HG03064 (cell line): ENCODE measurements at regions not wholly inside any gene's neighbourhood (a gene's known extent, or its start where the extent isn't known, plus 50 kb on each side); places are given as distances from the start of the nearest gene placed in this dataset.
"Not testable (repeated sequence)": the region's sequence is repeated elsewhere in the genome, so short reads cannot be mapped to it uniquely, and the experiment has no call there.

Experiments used
- ATAC-seq: cut with Tn5 transposase; IDR thresholded peaks from one replicate; pipeline ENCODE4 v1.9.1; 2021; ENCODE audit warnings: low read depth; ENCODE audit not compliant: unreplicated experiment

DNA sequence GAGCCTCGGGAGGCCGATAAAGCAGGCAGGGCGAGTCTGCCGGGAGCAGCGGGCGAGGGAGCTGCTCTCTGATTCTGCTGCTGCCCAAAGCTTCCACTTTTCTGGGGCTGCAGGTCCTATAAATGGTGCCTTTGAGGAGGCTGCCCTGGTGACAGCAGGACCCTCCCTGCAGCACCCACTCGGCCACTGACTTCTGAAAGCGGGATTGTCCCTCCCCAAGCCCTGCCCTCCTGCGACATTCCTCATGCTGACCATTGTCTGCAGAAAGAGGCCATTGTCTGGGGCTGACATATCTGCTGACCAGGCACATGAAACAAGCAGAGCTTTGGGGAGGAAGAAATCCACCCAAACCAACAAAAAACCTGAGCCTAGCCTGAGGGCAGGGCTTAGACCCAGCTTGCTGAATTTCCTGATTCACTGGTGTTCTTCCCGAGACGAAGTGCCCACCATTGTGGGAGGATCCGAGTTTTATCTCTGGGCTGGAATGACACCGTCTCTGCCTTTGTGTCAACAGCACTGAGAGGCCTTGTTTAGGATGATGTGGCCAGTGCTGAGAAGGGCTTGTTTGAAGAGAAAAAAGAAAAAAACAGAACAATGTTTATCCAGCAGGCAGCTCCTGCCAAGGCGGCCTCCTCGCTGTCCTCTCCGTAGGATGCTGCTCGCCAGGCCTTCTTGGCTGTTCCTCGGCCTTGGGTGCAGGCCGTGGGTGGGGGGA, 129.7 kb downstream of the MYCN start:
- ATAC-seq: no peak

DNA sequence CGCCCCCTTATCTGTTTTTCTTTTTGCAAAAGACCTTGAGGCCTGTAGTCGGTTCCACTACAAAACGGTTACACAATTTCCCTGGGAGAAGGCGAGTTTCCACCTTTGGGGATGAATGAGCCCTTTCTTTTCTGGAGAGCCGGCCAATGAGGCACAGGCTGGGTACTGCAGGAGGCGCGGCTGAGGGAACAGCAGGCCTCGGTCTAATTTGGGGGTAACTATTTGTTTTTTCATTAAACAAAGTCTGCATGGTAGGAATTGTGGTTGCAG, 129.2 kb downstream of the MYCN start:
- no peak for ATAC-seq

DNA sequence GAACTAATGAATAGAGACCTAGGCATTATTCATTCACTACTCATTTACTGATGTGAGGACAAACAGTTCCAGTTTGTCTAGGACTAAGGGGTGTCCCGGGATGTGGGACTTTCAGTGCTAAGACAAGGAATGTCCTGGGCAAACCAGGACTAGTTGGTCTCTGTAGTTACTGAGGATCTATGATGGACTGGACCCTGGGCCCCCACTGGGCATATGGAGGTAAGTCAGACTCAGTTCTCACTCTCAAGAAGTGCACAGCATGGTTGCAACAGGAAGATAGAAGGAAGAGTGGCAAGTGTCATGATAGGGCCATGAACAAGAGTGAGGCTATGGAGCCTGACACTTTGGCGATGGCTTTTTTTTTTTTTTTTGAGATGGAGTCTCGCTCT, 128.2 kb downstream of the MYCN start:
- no peak for ATAC-seq

DNA sequence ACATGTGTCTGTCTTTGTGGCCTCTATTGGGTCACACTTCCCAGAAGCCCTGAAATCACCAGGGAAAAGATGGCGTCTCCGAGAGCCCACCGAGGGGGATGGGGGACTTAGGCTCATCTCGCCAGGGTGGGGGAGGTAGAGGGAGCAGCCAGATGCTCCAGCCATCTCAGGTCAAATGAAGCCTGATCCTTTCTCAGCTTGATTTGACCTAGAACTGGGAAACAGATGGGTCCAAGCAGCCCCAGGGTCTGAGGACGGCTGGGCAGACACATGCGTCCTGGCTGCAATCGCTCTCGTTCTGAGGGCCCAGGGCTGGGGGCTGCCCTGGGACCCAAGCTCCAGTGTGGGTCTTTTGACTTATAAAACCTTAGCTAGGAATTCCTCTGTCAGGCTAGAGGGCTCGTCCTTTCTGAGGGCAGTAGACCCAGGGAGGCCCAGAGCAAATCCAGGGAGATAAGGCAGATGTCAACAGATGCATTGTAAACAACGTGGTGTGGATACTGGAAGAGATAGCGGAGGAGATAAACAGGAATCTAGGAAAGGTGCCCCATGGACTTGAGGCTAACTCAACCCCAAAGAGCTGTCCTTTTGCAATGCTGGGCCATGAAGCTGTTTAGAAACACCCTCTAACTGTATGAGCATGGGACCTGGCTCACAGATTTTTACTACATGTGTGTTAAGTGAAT, 127.7 kb downstream of the MYCN start:
- ATAC-seq: no peak

DNA sequence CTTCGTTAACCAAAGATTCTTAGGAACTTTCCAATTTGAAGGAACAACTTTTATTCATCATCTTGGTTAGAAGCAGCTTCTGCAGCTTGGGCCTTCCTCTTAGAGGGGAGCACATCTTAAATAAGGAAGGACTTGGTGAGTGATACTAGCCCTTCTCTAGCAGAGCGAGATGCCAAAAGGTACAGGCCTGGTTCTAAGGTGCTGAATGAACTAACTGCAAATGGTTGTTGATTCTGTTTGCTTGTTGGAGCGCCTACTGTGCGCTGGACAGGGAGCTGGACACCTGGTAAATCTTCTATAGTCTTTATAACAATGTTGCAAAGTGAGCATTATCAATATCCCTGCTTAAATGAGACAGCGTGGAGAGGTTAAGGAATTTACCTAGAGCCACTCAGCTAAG, 127.1 kb downstream of the MYCN start:
- no peak for ATAC-seq

DNA sequence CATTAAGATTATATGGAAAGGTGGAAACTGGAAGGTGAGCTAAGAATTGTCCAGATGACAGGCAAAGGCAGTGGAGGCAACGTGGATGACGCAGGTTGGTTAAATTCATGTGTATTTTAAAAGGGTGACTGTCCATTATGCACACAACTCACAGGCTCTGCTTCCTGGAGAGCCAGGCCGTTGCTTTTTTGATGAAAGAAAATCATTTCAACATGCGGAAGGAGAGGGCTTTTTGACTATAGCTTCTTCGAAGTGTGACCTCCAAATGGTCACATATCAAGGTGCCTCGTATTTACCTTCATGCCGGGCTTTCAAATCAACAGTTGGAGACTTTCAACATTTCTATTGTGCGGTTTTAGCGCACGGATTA, 126.7 kb downstream of the MYCN start:
- ATAC-seq: no peak

DNA sequence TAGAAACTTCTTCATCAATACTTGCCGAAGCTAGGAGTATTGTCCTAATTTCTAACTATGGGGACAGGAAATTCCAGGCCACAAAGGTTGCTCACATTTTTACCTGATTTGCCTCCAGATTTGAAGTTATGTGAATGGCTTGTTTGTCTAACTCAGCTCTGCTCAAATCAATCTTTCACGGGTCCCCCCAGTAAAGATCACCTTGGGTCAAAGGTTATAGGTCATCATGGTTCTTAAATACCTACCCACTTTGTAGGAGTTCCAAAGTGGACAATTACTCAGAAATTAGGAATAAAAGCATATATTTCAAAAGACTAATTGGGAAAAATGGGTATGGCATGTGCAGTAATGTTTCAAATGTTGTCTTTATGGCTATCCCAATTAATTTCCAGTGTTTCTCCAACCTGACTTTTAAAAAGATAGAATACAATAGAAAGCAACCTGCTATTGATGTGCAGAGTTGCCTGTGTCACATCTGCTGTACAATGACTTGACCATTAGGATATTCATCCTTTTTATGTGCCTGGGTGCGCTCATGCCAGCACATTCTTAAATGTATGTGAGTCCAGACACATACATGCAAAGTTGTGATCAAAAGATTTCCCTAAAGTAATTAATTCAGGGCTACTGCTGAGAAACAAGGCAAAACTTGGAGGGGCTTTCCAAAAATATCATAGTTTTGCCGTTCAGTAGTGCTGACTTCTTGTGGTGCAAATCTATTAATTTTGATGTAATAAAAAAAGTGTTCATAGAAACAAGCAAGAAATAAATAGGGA, 126.1 kb downstream of the MYCN start:
- no peak for ATAC-seq

DNA sequence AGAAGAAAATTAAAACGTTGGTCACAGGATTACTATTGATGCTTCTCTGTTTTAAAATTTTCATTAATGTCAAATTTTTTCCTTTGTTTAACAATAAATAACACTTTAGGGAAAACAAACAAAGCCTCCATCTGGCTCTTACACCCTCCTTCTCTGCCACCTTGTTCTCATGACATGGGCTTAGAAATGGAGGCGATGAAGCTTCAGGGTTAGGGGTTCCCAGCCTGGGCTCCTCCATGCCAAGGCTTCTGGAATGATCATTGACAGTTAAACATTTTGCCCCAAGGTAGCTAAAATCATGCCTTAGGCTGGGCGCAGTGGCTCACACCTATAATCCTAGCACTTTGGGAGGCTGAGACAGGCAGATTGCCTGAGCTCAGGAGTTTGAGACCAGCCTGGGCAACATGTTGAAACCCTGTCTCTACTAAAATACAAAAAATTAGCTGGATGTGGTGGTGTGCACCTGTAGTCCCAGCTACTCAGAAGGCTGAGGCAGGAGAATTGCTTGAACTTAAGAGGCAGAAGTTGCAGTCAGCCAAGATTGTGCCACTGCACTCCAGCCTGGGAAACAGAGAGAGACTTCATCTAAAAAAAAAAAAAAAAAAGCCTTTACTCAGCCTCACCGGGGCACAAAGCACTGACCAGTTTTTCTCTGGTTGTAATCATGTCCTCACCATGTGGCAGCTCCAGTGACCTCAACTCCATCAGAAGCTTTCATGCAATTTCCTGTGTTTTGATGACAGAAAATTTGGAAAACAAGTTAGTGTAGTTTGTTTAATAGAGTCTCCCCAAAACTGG, 125.1 kb downstream of the MYCN start:
- ATAC-seq: not testable (repeated sequence)

DNA sequence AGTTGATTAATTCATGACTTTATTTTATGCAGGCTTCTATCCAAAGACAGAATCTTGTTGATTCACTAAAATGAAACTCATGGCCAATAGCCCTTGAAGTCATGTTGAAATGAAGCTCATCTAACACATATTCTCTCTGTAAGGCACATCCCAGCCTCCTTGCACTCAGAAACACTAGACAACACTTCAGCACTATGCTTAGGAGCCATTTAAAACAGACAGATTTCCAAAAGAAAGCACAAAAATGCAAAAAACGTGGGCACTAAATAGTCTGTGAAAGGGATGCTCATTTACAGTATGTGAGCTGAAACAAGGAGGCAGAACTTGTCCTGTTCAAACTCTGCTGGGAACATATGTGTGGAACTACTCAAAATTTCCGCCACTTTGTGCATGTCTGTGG, 124.4 kb downstream of the MYCN start:
- no peak for ATAC-seq

DNA sequence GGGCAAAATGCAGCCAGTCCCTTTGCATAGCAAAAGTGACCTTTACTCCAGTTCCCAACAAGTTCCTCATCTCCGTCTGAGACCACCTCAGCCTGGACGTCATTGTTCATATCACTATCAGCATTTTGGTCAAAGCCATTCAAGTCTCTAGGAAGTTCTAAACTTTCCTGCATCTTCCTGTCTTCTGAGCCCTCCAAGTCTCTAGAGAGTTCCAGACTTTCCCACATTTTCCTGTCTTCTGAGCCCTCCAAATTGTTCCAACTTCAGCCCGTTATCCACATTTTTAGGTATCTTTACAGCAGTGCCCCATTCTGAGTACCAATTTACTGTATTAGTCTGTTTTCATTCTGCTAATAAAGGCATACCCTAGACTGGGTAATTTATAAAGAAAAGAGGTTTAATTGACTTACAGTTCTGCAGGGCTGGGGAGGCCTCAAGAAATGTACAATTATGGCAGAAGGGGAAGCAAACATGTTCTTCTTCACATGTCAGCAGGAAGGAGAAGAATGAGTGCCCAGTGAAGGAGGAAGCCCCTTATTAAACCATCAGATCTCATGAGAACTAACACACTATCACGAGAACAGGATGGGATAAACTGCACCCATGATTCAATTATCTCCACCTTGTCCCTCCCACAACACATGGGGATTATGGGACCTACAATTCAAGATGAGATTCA, 123.7 kb downstream of the MYCN start:
- no peak for ATAC-seq

DNA sequence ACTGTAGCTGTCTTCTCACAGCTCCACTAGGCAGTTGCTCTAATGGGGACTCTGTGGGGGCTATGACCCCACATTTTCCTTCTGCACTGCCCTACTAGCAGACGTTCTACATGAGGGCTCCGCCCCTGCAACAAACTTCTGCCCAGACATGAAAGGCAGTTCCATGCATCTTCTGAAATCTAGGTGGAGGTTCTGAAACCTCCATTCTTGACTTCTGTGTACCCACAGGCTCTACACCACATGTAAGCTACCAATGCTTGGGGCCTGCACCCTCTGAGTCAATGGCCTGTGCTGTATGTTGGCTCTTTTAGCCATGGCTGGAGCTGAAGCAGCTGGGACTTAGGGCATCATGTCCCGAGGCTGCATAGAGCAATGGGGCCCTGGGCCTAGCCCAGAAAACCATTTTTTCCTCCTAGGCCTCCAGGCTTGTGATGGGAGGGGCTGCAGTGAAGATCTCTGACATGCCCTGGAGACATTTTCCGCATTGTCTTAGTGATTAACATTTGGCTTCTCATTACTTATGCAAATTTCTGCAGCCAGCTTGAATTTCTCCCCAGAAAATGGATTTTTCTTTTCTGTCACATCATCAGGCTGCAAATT, 123.0 kb downstream of the MYCN start:
- ATAC-seq: no peak

DNA sequence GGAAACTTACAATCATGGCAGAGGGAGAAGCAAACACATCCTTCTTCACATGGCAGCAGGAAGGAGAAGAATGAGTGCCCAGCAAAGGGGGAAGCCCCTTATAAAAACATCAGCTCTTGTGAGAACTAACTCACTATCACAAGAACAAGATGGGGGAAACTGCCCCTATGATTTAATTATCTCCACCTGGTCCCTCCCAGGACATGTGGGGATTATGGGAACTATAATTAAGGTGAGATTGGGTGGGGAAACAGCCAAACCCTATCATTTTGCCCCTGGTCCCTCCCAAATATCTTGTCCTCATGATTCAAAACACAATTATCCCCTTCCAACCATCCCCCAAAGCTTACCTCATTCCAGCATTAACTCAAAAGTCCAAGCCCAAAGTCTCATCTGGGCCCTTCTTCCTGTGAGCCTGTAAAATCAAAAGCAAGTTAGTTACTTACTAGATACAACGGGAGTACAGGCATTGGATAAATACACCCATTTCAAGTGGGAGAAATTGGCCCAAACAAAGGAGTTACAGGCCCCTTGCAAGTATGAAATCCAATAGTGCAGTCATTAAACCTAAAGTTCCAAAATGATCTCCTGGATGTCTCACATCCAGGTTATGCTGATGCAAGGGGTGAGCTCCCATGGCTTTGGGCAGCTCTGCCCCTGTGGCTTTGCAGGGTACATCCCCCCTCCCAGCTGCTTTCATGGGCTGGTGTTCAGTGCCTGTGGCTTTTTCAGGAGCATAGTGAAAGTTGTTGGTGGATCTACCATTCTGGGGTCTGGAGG, 122.3 kb downstream of the MYCN start:
- no peak for ATAC-seq

DNA sequence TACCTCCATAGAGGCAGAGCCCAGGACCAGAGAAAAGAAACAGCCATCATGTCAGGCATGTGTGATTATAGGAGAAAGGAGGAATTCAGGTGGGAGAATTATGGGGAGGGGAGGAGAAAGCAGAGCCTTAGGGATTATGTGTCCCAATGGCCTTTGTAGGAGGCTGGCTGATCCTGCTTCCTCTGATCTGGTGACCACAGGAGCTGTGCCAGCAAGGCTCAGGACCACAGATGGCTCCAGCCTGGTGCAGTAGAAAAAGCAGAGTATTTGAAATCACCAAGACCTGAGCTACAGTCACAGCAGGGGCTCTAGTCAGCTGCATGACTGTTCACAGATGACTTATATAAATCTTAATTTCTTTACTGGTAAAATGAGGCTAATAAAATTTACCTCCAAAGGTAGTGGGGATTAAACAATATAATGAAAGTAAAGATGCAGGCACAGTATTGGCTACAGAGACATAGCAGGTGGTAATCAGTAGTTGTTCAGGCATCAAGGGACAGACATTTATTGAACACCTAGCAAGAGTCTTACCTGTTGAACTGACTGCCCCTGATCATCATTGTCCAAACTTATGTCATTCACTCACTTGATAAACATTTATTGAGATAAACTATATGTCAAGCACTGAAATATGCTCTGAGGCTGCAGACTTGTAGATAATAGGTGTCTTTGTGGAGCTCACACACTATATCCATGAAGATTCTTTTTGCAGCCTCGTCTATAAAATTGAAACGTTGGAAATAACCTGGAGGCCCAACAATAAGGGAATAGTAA, 121.3 kb downstream of the MYCN start:
- no peak for ATAC-seq

DNA sequence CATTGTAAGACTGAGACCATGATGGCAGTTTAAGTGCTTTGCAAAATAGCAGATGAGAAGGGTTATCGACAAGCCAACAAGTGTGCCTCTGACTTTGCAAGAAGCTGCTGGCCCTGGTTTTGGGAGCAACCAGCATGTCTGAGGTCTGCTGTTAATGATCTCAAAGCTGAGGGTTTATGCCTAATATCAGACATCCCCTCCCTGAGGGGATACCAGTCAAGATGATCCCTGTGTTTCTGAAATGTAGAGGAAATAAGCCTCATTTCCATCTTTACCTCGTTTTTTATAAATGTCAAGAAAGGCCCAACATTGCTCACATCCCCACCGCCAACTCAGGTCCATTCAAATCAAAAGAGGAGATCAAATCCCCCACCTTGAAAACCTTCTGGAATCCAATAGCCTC, 120.6 kb downstream of the MYCN start:
- no peak for ATAC-seq

DNA sequence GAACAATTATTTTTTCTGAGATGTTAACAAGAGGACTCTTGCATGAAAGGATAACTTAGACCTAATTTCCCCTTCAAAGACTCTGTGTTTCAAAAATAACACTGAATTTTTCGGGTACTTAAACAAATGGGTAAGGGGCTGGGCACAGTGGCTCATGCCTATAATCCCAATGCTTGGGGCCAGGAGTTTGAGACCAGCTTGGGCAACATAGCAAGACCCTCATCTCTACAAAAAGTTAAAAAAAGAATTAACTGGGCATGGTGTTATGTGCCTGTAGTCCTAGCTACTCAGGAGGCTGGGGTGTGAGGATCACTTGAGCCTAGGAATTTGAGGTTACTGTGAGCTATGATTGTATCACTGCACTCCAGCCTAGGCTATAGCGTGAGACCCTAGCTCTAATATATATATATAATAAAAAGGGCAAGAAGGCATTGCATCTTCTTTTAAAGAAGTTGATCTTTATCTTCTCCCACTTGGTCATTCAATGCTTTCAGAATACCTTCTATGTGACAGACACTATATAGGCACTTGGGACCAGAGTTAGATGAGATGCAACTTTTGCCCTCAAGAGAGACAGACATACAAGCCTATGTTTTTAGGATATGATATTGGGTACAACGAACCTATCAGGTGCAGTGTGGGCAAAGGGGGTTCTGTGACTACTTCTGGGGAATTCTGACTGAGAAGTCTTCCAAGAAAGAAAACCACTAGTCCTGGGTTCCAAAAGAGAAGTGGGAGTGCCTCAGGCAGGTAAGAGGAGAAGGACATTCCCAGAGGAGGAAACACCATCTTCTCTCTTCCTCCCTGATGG, 120.0 kb downstream of the MYCN start:
- ATAC-seq: no peak

DNA sequence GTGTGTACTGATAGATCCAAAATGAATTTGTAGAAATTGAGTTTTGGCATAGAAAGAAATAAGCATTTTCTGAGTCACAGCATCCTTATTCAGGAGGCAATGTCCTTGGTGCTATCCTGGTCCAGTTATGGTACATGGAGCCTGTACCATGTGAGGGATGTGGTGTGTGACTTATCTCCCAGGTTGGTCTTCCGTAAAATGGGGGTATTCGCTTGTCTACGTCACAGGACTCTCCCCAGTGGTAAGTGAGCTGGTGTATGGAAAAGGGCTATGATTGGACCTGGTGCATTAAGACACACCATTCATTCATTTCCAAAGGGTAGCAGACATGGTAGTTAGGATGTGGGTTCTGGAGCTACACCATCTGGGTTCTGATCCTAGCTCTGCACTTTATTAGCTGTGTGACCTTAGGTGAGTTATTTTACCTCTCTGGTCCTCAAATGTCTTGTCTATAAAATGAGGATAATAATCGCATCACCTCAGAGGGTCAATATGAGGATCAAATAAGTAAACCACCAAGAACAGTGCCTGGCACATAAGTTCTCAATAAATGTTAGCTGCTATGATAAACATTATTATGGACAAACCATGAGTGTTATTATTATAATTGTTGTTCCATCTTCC, 119.2 kb downstream of the MYCN start:
- ATAC-seq: no peak

DNA sequence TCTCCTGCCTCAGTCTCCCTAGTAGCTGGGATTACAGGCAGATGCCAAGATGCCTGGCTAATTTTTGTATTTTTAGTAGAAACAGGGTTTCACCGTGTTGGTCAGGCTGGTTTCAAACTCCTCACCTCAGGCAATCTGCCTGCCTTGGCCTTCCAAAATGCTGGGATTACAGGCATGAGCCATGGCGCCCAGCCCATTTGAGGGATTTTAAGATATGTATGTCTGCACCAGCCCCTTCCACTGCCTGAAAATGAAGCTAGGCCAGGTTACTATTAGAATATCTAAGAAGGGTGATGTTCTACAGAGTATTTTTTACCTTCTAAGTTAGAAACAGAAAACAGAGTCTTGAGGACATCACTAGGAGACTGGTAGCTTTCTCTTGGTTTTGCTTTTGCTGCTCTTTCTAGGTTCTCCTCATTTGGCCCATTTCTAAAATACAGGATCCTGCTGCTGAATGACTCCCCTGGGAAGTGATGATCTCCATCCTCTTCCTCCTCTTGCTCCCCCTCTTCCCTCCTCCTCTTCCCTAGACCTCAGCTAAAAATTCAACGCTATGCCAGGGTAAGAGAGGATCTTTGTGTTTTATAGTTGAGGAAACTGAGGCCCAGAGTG, 118.5 kb downstream of the MYCN start:
- no peak for ATAC-seq
